Neural progenitor cell (in vitro differentiated cells): ENCODE measurements at regions not wholly inside any gene's neighbourhood (a gene's known extent, or its start where the extent isn't known, plus 50 kb on each side); places are given as distances from the start of the nearest gene placed in this dataset.

Source experiments
- CTCF ChIP-seq: fragments of 200-600 bp; sonication (generic); IDR thresholded peaks from 2 replicates; pipeline ENCODE4 v1.5.1; 2017; ENCODE audit warnings: antibody characterized with exemption, mild to moderate bottlenecking
- EZH2phosphoT487 ChIP-seq: fragments of 200-600 bp; sonication (generic); IDR thresholded peaks from 2 replicates; pipeline ENCODE4 v1.6.1; 2017; ENCODE audit warnings: antibody characterized with exemption

- no peak for TF ChIP-seq CTCF
- TF ChIP-seq EZH2phosphoT487: no peak
Observed at GRCh38 chr5:7117961-7118360, 278.0 kb upstream of the ADCY2 start.
